Astrocyte of the cerebellum (primary cell): ENCODE measurements at regions not wholly inside any gene's neighbourhood (a gene's known extent, or its start where the extent isn't known, plus 50 kb on each side); places are given as distances from the start of the nearest gene placed in this dataset.
"Not testable (repeated sequence)": the region's sequence is repeated elsewhere in the genome, so short reads cannot be mapped to it uniquely, and the experiment has no call there.

Source experiments
- DNase-seq: peaks from one replicate; pipeline ENCODE4 v3.0.0-alpha.2; 2011; ENCODE audit warnings: low read depth
- H3K4me3 ChIP-seq: 2 replicates; pipeline ENCODE4 v1.5.1; 2011; ENCODE audit warnings: mild to moderate bottlenecking, low read depth, low read length, moderate library complexity
- in situ Hi-C: cut with HindIII; loops from 2 replicates; pipeline ENCODE4 v1.10.0; 2017; ENCODE audit warnings: low sequenced_read_pairs
- TF ChIP-seq, protein P1 (sequence below): IDR thresholded peaks from 2 replicates; pipeline ENCODE4 v1.5.1; 2012; ENCODE audit warnings: low read length, low read depth, moderate library complexity, mild to moderate bottlenecking; ENCODE audit errors: missing control alignments

DNA sequence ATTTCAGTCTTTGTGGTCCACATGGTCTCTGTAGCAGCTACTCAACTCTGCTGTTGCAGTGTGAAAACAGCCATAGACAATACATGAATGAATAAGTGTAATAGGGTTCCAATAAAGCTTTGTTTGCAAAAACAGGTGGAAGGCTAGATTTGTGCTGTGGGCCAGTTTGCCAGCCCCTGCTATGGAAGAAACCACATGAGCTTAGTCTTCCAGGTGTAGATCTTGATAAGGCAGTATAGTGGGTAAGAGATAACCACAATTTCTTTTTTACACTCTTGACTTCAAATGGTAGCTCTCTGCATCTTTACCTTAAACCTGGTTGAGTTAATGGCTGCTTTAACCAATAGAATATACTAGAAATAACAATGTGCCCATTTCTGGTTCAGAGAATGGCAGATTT is 135.0 kb upstream of the PALS2 start:
- TF ChIP-seq, protein P1, sequence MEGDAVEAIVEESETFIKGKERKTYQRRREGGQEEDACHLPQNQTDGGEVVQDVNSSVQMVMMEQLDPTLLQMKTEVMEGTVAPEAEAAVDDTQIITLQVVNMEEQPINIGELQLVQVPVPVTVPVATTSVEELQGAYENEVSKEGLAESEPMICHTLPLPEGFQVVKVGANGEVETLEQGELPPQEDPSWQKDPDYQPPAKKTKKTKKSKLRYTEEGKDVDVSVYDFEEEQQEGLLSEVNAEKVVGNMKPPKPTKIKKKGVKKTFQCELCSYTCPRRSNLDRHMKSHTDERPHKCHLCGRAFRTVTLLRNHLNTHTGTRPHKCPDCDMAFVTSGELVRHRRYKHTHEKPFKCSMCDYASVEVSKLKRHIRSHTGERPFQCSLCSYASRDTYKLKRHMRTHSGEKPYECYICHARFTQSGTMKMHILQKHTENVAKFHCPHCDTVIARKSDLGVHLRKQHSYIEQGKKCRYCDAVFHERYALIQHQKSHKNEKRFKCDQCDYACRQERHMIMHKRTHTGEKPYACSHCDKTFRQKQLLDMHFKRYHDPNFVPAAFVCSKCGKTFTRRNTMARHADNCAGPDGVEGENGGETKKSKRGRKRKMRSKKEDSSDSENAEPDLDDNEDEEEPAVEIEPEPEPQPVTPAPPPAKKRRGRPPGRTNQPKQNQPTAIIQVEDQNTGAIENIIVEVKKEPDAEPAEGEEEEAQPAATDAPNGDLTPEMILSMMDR = no peak
- in situ Hi-C loops = no loop called here

DNA sequence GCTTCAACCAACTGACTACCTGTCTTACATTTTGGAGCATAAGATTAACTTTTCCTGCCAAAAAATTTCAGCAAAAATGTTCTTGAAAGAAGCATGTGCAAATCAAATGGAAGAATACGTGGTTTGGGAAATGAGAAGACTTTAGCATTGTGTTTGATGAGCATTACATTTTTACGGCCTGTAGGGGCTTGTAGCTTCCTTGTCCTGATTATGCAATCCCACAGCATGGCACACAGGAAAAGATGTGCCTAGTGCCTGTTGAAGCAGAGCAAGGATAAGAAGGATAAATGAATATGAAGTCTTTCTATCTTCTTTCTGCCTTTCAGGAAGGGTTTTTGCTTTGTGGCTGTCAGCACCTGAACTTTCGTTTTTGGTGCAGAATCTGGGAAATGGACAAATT is 134.1 kb upstream of the PALS2 start:
- in situ Hi-C loops, DNase-seq, H3K4me3 ChIP-seq: not testable (repeated sequence)

More for the DNA sequence above, 135.0 kb upstream of the PALS2 start:
- H3K4me3 ChIP-seq = no peak overlapping the region
- DNase-seq = no peak

DNA sequence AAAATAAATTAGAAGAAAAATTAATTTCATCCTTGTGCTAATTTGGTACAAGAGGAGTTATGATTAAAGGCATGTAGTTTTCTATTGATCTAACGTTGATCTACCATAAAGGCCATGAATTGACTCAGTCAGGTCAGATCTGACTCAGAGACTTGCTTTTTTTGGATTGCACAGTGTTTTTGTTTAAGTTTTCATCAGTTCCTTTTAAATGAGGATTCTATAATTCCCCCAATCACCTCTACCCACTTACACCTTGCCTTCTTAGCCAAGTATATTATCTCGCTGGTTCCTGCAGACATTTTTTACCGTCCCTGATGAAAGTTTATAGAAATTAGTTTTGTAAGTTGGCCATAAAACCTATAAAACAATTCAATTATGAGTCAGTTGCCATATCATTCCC is 132.4 kb upstream of the PALS2 start:
- TF ChIP-seq, protein P1 = no peak
- no peak overlapping the region for H3K4me3 ChIP-seq
- no peak for DNase-seq
- in situ Hi-C loops = no loop called here

DNA sequence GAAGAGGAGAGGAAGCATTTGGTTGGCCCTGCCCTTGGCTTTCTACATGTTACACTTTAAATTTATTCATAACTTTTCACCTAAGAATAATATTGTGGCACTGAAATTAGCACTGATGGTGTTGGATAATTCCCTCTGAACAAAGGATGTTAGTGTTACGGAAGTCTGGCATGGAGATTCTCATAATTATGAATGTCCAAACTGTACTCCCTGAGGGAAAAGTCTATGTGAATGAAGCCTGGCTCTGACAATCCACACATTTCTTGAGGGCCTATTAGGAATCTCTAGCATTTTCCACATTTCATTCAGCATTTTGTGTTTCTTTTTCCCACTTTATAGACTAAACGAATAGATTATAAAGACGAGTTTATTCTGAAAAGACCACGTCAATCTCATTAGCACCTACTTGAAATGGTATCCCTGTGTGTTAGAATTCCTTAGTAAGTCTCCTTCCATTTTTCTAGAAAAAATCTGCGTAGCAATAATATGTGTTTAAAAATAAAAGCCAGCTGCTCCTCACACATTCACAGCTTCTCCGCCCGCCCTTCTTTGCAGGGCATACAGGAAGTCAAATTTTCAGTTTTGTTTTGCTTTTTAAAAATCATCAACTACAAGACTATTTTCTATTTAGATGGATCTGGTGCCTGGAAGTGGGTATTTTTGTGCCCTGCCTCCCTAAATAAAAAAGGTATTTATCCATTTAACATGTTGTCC is 131.8 kb upstream of the PALS2 start:
- H3K4me3 ChIP-seq = no peak overlapping the region
- DNase-seq = no peak
- in situ Hi-C loops = no loop called here
- TF ChIP-seq, protein P1 = no peak

DNA sequence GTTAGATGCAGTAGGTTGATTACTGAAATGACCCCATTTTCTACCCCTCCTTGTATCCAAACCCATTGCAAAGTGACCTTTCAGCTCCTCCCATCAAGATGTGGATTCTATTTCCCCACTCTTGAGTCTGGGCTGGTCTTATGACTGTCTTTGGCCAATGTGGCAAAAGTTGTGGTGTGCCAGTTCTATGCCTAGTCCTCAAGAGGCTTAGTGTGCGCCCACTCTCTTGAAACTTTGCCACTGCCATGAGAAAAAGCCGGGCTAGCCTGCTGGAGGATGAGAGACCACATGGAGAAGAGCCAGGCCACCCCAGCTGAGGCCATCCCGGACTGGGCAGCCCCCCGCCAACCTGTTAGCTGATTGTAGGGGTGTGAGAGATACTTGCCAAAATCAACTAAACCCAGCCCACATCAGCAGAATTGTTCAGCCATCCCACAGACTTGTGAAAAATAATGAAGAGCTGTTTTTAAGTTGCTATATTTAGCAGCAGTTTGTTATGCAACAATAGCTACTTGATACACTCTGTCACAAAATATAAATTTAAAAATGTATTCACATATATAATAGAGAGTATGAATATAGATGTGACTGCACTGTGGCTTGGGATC is 131.0 kb upstream of the PALS2 start:
- TF ChIP-seq, protein P1 = no peak
- no peak overlapping the region for H3K4me3 ChIP-seq
- in situ Hi-C loops = no loop called here
- DNase-seq = no peak

DNA sequence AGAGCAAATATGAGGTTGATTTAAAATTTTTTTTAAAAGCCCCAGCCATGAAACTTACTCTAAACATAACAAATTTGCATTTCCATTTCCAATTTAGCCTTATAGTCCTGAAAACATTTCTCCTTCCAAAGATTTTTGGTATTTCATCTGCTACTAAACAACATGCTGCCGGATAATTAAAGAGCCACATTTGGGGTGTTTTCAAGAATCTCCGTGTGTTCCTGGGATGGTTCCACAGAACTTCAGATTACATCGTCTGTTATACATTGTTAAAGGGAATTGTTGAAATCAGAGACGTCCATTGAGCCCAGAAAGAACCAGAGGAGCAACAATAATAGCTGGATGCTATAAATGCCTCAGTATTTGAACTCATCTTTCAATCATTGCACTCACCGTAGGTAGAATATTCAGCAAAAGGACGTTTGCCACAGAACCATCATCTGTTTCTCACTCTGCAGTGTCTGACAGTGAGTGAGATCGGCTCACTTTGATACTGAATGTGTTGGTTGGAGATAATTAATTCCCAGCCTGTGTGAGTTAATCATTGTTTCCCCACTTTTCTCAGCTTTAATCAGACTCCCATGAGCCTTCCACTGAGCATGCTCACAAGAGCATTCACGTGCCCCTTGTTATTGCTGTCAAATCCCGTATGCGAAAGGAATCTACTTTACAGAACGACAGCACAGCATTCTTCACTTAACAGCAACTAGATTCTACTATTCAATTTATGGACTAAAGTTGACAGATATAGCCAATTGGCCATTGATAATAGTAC is 128.4 kb upstream of the PALS2 start:
- in situ Hi-C loops = no loop called here
- TF ChIP-seq, protein P1 = no peak
- no peak overlapping the region for H3K4me3 ChIP-seq
- no peak for DNase-seq

DNA sequence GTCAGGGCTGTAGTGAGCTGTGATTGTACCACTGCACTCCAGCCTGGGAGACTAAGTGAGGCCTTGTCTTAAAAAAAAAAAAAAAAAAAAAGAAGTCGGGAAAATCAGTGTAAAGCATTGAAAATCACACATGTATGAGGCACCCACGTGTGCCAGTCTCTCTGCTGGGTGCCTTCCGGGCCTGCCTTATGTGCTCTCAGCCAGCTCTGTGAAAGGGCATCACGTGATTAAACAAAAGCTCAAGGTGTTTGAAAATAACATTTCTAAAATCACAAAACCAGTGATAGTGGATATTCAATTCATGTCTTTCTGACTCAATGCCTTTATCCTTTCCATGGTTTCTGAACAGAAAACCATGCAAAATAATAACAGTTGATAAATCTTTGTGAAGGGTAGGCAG is 125.2 kb upstream of the PALS2 start:
- no peak overlapping the region for H3K4me3 ChIP-seq
- TF ChIP-seq, protein P1 = no peak
- in situ Hi-C loops = no loop called here
- DNase-seq = no peak

DNA sequence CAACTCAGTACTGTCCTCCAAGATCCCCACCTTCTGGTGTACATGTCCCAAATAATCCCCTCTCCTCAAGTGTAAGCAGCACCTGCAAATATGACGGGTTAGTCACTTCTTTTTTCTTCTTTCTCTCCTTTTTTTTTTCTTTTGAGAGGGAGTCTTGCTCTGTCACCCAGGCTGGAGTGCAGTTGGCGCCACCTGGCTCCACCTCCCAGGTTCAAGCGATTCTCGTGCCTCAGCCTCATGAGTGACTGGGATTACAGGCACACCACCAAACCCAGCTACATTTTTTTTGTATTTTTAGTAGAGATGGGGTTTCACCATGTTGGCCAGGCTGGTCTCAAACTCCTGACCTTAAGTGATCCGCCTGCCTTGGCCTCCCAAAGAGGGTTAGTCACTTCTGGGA is 123.8 kb upstream of the PALS2 start:
- in situ Hi-C loops, H3K4me3 ChIP-seq, DNase-seq: not testable (repeated sequence)
